Esophagus muscularis mucosa (tissue), 4 donors: ENCODE measurements at regions not wholly inside any gene's neighbourhood (a gene's known extent, or its start where the extent isn't known, plus 50 kb on each side); places are given as distances from the start of the nearest gene placed in this dataset.
"Not testable (repeated sequence)": the region's sequence is repeated elsewhere in the genome, so short reads cannot be mapped to it uniquely, and the experiment has no call there.

ENCODE experiments used
- DNase-seq: peaks from one replicate; pipeline ENCODE4 v3.0.0-alpha.2; 2017; ENCODE audit errors: extremely low spot score
- H3K27ac ChIP-seq, 4 donors: fragments of 200-600 bp; sonication (generic); replicated peaks in 1 of 4; 1 replicate in 3 of 4; 2 replicates in 1 of 4; pipeline ENCODE4 v1.5.1; 2016 to 2019; ENCODE audit warnings: mild to moderate bottlenecking in 1 of 4
- H3K27me3 ChIP-seq, 4 donors: fragments of 200-600 bp; sonication (generic); one replicate each; pipeline versions ENCODE4 v1.5.1 to v1.6.0; 2016 to 2019
- H3K36me3 ChIP-seq, 4 donors: fragments of 200-600 bp; sonication (generic); one replicate each; pipeline ENCODE4 v1.5.1; 2016 to 2019
- H3K4me1 ChIP-seq, 4 donors: fragments of 200-600 bp; sonication (generic); one replicate each; pipeline ENCODE4 v1.5.1; 2016 to 2019
- H3K4me3 ChIP-seq, 4 donors: fragments of 200-600 bp; sonication (generic); 1 replicate in 2 of 4; 2 replicates in 2 of 4; pipeline ENCODE4 v1.5.1; 2016 to 2019; ENCODE audit warnings: mild to moderate bottlenecking in 4 of 4, moderate library complexity in 1 of 4
- H3K9me3 ChIP-seq, 4 donors: fragments of 200-600 bp; sonication (generic); 1 replicate in 3 of 4; 2 replicates in 1 of 4; pipeline ENCODE4 v1.5.1; 2016 to 2019
- EP300 ChIP-seq: sonication (generic); formaldehyde crosslinking; IDR thresholded peaks from one replicate; pipeline ENCODE4 v1.6.1; 2017; ENCODE audit warnings: antibody characterized with exemption
- POLR2A ChIP-seq: fragments of 450-650 bp; IDR thresholded peaks from one replicate; pipeline ENCODE4 v1.6.1; 2017; ENCODE audit warnings: antibody characterized with exemption, moderate library complexity, mild to moderate bottlenecking, low read depth
- POLR2AphosphoS5 ChIP-seq, 2 donors: sonication (generic); formaldehyde crosslinking; IDR thresholded peaks; one replicate each; pipeline ENCODE4 v1.6.1; 2017; ENCODE audit warnings: antibody characterized with exemption in 2 of 2
- WGBS: methylation state at CpG from one replicate; pipeline ENCODE4 v1.1.5; 2018; 5-methylcytosine and 5-hydroxymethylcytosine counted together
- intact Hi-C: fragments of 100-400 bp; cut with DNase I; formaldehyde crosslinking; loops from one replicate; pipeline ENCODE4 v1.15.1; 2023
- TF ChIP-seq, protein P1 (sequence below), 3 experiments: fragments of 200-600 bp in 2 of 3; fragments of 450-650 bp in 1 of 3; sonication (generic) in 2 of 3; IDR thresholded peaks; one replicate each; pipeline ENCODE4 v1.5.1; 2017 to 2019; ENCODE audit warnings: antibody characterized with exemption in 3 of 3, mild to moderate bottlenecking in 2 of 3, moderate library complexity in 1 of 3

DNA sequence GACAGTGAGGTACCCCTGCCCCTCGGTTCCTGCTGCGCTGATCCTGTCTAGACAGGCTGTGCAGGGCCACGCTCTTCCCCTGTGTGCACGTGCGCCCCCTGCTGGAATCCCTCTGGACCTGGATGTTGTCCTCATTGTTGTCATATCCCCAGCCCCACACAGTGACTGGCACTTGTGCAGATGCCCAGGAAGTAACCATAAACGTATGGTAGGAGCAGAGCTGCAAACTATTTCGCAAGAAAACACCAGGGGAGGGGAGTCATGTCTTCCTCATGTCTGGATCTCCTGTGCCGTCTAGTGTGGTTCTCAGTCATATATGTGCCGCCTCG is 114.7 kb downstream of the CRYBB2 start:
- Histone ChIP-seq H3K4me3 (no peak overlapping the region), H3K36me3 (no peaks in the 10 kb centered on the region), H3K27ac (no peak overlapping the region), H3K27me3 (no peaks in the 10 kb centered on the region), H3K9me3 (peaks cover 0 to 46% (median 30%) of the 10 kb centered on the region in 4 donors), H3K4me1 (no peaks in the 10 kb centered on the region)
- DNase-seq = no peak
- intact Hi-C loops = no loop called here
- 46% methylated on average over 7 of the region's 10 CpGs for WGBS
- TF ChIP-seq, protein P1, sequence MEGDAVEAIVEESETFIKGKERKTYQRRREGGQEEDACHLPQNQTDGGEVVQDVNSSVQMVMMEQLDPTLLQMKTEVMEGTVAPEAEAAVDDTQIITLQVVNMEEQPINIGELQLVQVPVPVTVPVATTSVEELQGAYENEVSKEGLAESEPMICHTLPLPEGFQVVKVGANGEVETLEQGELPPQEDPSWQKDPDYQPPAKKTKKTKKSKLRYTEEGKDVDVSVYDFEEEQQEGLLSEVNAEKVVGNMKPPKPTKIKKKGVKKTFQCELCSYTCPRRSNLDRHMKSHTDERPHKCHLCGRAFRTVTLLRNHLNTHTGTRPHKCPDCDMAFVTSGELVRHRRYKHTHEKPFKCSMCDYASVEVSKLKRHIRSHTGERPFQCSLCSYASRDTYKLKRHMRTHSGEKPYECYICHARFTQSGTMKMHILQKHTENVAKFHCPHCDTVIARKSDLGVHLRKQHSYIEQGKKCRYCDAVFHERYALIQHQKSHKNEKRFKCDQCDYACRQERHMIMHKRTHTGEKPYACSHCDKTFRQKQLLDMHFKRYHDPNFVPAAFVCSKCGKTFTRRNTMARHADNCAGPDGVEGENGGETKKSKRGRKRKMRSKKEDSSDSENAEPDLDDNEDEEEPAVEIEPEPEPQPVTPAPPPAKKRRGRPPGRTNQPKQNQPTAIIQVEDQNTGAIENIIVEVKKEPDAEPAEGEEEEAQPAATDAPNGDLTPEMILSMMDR (IDR thresholded peaks at IDR 0.05) = no peak
- TF ChIP-seq EP300 (no peak), POLR2A (no peak), POLR2AphosphoS5 (IDR thresholded peaks at IDR 0.05) (no peak)

DNA sequence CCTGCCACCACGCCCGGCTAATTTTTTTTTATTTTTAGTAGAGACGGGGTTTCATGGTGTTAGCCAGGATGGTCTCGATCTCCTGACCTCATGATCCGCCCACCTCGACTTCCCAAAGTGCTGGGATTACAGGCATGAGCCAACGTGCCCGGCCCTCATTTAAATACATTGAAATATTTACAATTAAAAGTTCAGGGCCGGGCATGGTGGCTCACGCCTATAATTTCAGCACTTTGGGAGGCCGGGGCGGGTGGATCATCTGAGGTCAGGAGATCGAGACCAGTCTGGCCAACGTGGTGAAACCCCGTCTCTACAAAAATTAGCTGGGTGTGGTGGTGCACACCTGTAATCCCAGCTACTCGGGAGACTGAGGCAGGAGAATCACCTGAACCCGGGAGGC is 115.2 kb downstream of the CRYBB2 start:
- DNase-seq, H3K36me3 ChIP-seq, intact Hi-C loops, H3K27me3 ChIP-seq, H3K4me3 ChIP-seq, H3K27ac ChIP-seq, H3K4me1 ChIP-seq: not testable (repeated sequence)
- H3K9me3 ChIP-seq = peaks cover 0 to 50% (median 34%) of the 10 kb centered on the region in 4 donors
- WGBS = 88% methylated on average over 17 of the region's 17 CpGs

DNA sequence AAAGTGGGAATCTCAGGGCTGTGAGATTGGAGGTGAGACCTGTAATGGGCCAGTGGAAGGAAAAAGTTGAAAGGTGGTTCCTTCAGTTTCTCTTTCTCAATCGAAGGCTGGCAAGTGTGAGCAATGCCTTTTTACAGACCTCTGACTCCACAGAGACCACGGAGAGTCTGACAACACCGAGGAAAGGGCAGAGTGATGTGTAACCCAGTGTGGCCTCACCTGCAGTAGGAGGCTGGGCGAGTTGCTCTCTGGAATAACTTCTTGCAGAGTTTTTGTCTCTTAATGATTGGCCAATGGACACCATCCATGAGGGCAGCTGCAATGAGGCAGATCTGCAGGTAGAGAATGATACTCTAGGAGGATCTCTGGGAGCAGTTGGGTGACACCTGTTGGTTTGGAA is 115.8 kb downstream of the CRYBB2 start:
- H3K27me3 ChIP-seq, intact Hi-C loops, H3K4me1 ChIP-seq, H3K4me3 ChIP-seq, DNase-seq, H3K36me3 ChIP-seq, H3K27ac ChIP-seq: not testable (repeated sequence)
- H3K9me3 ChIP-seq = peaks cover 0 to 57% (median 35%) of the 10 kb centered on the region in 4 donors
- WGBS = 89% methylated on average over 4 of the region's 4 CpGs

DNA sequence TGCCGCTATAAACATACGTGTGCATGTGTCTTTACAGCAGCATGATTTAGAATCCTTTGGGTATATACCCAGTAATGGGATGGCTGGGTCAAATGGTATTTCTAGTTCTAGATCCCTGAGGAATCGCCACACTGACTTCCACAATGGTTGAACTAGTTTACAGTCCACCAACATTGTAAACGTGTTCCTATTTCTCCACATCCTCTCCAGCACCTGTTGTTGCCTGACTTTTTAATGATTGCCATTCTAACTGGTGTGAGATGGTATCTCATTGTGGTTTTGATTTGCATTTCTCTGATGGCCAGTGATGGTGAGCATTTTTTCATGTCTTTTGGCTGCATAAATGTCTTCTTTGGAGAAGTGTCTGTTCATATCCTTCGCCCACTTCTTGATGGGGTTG is 121.1 kb downstream of the CRYBB2 start:
- H3K27me3 ChIP-seq, H3K27ac ChIP-seq, H3K36me3 ChIP-seq, H3K4me1 ChIP-seq, H3K4me3 ChIP-seq, DNase-seq, intact Hi-C loops: not testable (repeated sequence)
- H3K9me3 ChIP-seq = peaks cover 0 to 46% (median 33%) of the 10 kb centered on the region in 4 donors
- WGBS = 100% methylated on average over 5 of the region's 5 CpGs

DNA sequence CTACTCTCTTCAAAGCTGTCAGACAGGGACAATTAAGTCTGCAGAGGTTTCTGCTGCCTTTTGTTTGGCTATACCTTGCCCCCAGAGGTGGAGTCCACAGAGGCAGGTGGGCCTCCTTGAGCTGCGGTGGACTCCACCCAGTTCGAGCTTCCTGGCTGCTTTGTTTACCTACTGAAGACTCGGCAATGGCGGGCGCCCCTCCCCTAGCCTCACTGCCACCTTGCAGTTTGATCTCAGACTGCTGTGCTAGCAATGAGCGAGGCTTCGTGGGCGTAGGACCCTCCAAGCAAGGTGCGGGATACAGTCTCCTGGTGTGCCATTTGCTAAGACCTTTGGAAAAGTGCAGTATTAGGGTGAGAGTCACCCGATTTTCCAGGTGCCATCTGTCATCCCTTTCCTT is 124.9 kb downstream of the CRYBB2 start:
- DNase-seq, H3K27ac ChIP-seq, H3K27me3 ChIP-seq, H3K4me3 ChIP-seq, H3K4me1 ChIP-seq, intact Hi-C loops: not testable (repeated sequence)
- WGBS = 98% methylated on average over 10 of the region's 10 CpGs
- Histone ChIP-seq H3K36me3 (peaks cover 8 to 33% (median 26%) of the 10 kb centered on the region in 4 donors), H3K9me3 (peaks cover 0 to 11% (median 2%) of the 10 kb centered on the region in 4 donors)

DNA sequence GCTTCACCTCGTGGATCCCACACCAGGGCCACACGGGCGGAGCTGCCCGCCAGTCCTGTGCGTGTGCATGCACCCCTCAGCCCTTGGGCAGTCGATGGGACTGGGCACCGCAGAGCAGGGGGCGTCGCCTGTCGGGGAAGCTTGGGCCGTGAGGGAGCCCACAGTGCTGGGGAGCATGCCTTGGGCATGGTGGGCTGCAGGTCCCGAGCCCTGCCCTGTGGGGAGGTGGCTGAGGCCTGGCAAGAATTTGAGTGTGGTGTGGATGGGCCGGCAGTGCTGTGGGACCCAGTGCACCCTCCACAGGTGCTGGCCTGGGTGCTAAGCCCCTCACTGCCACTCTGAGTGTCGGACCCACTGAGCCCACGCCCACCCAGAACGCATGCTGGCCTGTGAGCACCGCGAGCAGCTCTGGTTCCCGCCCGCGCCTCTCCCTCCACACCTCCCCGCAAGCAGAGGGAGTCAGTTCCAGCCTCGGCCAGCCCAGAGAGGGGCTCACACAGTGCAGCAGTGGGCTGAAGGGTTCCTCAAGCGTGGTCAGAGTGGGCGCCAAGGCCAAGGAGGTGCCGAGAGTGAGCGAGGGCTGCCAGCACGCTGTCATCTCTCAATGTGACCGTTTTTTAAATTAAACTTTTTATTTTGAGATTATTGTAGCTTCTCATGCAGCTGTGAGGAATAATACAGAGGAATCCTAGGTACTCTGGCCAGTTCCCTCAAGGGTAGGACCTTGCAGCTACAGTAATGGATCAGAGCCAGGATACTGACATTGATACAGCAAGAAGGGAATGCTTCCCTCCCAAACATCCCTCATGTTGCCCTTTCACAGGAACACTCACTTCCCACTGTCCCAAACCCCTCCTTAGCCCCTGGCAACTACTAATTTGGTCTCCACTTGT is 127.7 kb downstream of the CRYBB2 start:
- Histone ChIP-seq H3K4me3 (no peak overlapping the region), H3K4me1 (no peaks in the 10 kb centered on the region), H3K36me3 (peaks cover 31 to 60% (median 52%) of the 10 kb centered on the region in 4 donors), H3K27me3 (no peaks in the 10 kb centered on the region), H3K9me3 (no peaks in the 10 kb centered on the region), H3K27ac (no peak overlapping the region)
- TF ChIP-seq EP300 (no peak), POLR2AphosphoS5 (IDR thresholded peaks at IDR 0.05) (no peak), POLR2A (no peak)
- TF ChIP-seq, protein P1 (IDR thresholded peaks at IDR 0.05) = no peak
- intact Hi-C loops = no loop called here
- 94% methylated on average over 24 of the region's 29 CpGs for WGBS
- no peak for DNase-seq

DNA sequence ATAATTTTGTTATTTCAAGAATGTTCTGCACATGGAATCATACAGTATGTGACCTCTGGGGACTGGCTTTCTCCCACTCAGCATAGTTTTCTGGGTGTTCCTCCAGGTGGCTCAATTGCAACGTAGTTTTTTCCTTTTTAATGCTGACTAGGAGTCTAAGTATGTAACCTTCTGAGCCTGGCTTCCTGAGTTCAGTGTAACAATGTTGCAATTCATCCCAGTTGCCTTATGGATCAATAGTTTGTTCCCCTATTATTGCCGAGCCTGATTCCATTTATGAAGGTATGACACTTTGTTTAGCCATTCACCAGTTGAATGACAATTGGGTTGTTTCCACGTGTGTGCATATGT is 128.3 kb downstream of the CRYBB2 start:
- H3K27ac ChIP-seq = no peak overlapping the region
- no peaks in the 10 kb centered on the region for H3K4me1 ChIP-seq
- intact Hi-C loops = no loop called here
- no peak for DNase-seq
- no peaks in the 10 kb centered on the region for H3K9me3 ChIP-seq
- no peak overlapping the region for H3K4me3 ChIP-seq
- TF ChIP-seq POLR2A (no peak), EP300 (no peak), POLR2AphosphoS5 (IDR thresholded peaks at IDR 0.05) (no peak)
- TF ChIP-seq, protein P1 (IDR thresholded peaks at IDR 0.05) = no peak
- WGBS = 82% methylated on average over 3 of the region's 3 CpGs
- H3K36me3 ChIP-seq = peaks cover 34 to 66% (median 57%) of the 10 kb centered on the region in 4 donors
- H3K27me3 ChIP-seq = no peaks in the 10 kb centered on the region
